LNCaP clone FGC (cell line): ENCODE measurements at regions not wholly inside any gene's neighbourhood (a gene's known extent, or its start where the extent isn't known, plus 50 kb on each side); places are given as distances from the start of the nearest gene placed in this dataset.

Experiments
- DNase-seq: peaks from one replicate; pipeline ENCODE4 v3.0.0-alpha.2; 2011; ENCODE audit warnings: low read depth
- H3K4me3 ChIP-seq: 2 replicates; pipeline ENCODE4 v1.5.1; 2011; ENCODE audit warnings: mild to moderate bottlenecking, low read depth, low read length, control low read depth
- TF ChIP-seq, protein P1 (sequence below): IDR thresholded peaks from 2 replicates; pipeline ENCODE4 v1.5.1; 2012; ENCODE audit warnings: mild to moderate bottlenecking; ENCODE audit not compliant: control insufficient read depth, insufficient read depth; ENCODE audit errors: extremely low read depth

DNA sequence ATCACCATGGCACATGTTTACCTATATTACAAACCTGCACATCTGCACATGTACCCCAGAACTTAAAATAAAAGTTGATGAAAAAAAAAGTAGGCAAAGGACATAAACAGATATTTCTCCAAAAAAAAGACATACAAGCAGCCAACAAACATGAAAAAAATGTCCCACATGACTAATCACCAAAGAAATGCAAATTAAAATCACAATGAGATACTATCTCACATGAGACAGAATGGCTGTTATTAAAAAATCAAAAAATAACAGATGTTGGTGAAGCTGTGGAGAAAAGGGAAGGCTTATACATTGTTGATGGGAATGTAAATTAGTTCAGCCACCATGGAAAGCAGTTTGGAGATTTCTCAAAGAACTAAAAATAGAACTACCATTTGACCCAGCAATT is 68.0 kb upstream of the FAR2 start:
- no peak overlapping the region for H3K4me3 ChIP-seq
- TF ChIP-seq, protein P1, sequence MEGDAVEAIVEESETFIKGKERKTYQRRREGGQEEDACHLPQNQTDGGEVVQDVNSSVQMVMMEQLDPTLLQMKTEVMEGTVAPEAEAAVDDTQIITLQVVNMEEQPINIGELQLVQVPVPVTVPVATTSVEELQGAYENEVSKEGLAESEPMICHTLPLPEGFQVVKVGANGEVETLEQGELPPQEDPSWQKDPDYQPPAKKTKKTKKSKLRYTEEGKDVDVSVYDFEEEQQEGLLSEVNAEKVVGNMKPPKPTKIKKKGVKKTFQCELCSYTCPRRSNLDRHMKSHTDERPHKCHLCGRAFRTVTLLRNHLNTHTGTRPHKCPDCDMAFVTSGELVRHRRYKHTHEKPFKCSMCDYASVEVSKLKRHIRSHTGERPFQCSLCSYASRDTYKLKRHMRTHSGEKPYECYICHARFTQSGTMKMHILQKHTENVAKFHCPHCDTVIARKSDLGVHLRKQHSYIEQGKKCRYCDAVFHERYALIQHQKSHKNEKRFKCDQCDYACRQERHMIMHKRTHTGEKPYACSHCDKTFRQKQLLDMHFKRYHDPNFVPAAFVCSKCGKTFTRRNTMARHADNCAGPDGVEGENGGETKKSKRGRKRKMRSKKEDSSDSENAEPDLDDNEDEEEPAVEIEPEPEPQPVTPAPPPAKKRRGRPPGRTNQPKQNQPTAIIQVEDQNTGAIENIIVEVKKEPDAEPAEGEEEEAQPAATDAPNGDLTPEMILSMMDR = no peak
- DNase-seq = no peak

DNA sequence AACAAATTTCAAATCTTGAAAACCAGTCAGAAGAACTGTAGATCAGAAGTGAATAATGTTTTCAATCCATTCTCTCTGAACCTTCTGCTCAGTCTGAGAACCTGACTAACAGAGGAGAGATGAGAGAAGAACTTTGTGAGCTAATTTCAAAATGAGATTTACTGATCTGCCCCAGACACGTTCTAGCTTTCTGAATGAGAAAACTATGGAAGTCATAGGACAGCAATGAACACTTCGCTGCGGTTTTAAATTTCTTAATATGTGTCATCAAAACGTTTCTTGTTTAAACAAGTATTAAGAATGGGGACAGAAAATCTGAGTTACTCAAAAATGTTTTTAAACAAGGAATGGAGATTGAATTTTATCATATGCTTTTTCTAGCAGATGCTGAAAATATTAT is 66.6 kb upstream of the FAR2 start:
- TF ChIP-seq, protein P1 = no peak
- no peak overlapping the region for H3K4me3 ChIP-seq
- DNase-seq = no peak

DNA sequence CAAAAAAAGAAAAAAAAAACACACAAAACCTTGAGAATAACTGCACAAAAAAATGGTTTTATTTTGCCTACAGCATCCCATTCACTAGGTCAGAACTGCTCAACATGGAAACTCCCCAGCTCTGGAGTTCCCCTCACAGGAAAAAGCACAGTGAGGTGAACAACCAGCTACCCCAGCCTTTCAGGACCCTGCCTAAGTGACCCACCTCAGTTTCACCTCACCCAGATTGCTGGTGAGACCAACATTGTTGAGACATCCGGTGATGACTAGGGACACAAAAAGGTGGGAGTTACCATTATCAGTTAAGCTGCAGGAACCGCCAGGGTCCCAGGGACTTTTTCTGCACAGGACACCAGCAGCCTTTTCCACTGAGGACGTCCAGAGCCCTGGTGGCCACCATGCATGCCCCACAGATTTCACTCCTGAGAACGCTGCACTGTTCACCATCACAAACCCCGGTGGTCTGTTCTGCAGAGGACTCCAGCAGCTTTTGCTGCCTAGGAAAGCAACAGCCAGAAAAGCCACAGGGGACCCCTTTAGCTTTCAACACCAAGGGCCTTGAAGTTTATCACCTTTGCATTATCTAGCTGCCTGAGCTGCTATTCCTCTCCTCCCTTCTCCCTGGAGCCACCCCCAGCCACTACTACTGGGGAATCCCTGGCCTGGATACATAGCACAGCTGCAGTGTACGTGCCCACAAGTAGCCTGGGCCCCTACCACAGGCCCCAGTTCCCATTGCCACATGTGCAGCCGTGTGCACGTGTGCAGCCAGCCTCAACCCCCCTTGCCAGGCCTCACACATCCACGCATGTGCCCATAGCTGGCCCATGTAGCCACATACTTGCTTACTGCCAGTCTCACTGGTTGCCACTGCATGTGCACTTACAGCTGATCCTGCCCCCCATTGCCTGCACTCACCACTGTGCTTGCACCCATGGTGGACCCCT is 62.5 kb upstream of the FAR2 start:
- TF ChIP-seq, protein P1 = no peak
- no peak overlapping the region for H3K4me3 ChIP-seq
- DNase-seq = no peak

- DNase-seq = no peak
Observed at GRCh38 chr12:29088611-29089219, 60.4 kb upstream of the FAR2 start.

More at GRCh38 chr12:29088611-29089219, 60.4 kb upstream of the FAR2 start:
- TF ChIP-seq, protein P1 = peak; percentile 43
- H3K4me3 ChIP-seq = no peak overlapping the region
